Suprapubic skin (tissue), 4 donors: ENCODE measurements at regions not wholly inside any gene's neighbourhood (a gene's known extent, or its start where the extent isn't known, plus 50 kb on each side); places are given as distances from the start of the nearest gene placed in this dataset.

Source experiments
- DNase-seq, 2 donors: peaks; one replicate each; pipeline ENCODE4 v3.0.0-alpha.2; 2019; ENCODE audit warnings: low spot score in 2 of 2
- H3K27ac ChIP-seq: fragments of 200-600 bp; sonication (generic); one replicate; pipeline ENCODE4 v1.5.1; 2019
- H3K27me3 ChIP-seq: fragments of 200-600 bp; sonication (generic); one replicate; pipeline ENCODE4 v1.5.1; 2019
- H3K36me3 ChIP-seq: fragments of 200-600 bp; sonication (generic); one replicate; pipeline ENCODE4 v1.5.1; 2019
- H3K4me1 ChIP-seq: fragments of 200-600 bp; sonication (generic); one replicate; pipeline ENCODE4 v1.5.1; 2019
- H3K4me3 ChIP-seq: fragments of 200-600 bp; sonication (generic); one replicate; pipeline ENCODE4 v1.5.1; 2019; ENCODE audit warnings: mild to moderate bottlenecking
- H3K9me3 ChIP-seq: fragments of 200-600 bp; sonication (generic); one replicate; pipeline ENCODE4 v1.5.1; 2019
- EP300 ChIP-seq: sonication (generic); formaldehyde crosslinking; IDR thresholded peaks from one replicate; pipeline ENCODE4 v1.6.1; 2017; ENCODE audit warnings: antibody characterized with exemption
- POLR2A ChIP-seq, 2 donors: fragments of 450-650 bp; IDR thresholded peaks; one replicate each; pipeline ENCODE4 v1.6.1; 2017; ENCODE audit warnings: antibody characterized with exemption in 2 of 2, mild to moderate bottlenecking in 2 of 2, moderate library complexity in 2 of 2
- POLR2AphosphoS5 ChIP-seq, 3 donors: sonication (generic); formaldehyde crosslinking; IDR thresholded peaks; one replicate each; pipeline ENCODE4 v1.6.1; 2017; ENCODE audit warnings: antibody characterized with exemption in 3 of 3
- WGBS: methylation state at CpG from one replicate; pipeline ENCODE4 v1.1.5; 2018; 5-methylcytosine and 5-hydroxymethylcytosine counted together
- TF ChIP-seq, protein P1 (sequence below), 2 donors: fragments of 200-600 bp in 1 of 2; fragments of 450-650 bp in 1 of 2; sonication (generic) in 1 of 2; IDR thresholded peaks; one replicate each; pipeline ENCODE4 v1.5.1; 2016 to 2019; ENCODE audit warnings: antibody characterized with exemption in 2 of 2, mild to moderate bottlenecking in 1 of 2, moderate library complexity in 1 of 2

DNA sequence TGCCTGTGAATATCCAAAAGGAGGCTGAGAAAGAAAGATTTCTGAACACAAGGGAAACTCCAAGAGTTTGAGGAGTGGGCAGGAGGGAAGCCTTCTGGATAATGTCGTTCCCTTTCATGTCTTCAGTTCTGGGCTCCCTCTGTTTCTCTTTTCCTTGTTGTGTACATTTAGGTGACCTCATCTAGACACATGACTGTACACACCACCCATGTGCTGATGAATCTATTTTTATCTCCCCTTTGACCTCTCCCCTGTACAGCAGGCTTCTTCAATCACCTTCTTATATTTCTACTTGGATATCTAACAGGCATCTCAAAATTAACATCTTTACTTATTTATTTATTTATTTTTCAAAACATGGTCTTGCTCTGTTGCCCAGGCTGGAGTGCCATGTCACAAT, 363.1 kb downstream of the GATA3 start:
- no peaks in the 10 kb centered on the region for H3K4me1 ChIP-seq
- H3K9me3 ChIP-seq: no peaks in the 10 kb centered on the region
- WGBS: 78% methylated on average over 1 of the region's 1 CpG
- no peak for TF ChIP-seq POLR2AphosphoS5 (IDR thresholded peaks at IDR 0.05)
- TF ChIP-seq EP300: no peak
- no peak for TF ChIP-seq POLR2A (IDR thresholded peaks at IDR 0.05)
- TF ChIP-seq, protein P1, sequence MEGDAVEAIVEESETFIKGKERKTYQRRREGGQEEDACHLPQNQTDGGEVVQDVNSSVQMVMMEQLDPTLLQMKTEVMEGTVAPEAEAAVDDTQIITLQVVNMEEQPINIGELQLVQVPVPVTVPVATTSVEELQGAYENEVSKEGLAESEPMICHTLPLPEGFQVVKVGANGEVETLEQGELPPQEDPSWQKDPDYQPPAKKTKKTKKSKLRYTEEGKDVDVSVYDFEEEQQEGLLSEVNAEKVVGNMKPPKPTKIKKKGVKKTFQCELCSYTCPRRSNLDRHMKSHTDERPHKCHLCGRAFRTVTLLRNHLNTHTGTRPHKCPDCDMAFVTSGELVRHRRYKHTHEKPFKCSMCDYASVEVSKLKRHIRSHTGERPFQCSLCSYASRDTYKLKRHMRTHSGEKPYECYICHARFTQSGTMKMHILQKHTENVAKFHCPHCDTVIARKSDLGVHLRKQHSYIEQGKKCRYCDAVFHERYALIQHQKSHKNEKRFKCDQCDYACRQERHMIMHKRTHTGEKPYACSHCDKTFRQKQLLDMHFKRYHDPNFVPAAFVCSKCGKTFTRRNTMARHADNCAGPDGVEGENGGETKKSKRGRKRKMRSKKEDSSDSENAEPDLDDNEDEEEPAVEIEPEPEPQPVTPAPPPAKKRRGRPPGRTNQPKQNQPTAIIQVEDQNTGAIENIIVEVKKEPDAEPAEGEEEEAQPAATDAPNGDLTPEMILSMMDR (IDR thresholded peaks at IDR 0.05): no peak
- H3K36me3 ChIP-seq: no peaks in the 10 kb centered on the region
- H3K27ac ChIP-seq: no peak overlapping the region
- H3K27me3 ChIP-seq: no peaks in the 10 kb centered on the region
- DNase-seq: no peak
- H3K4me3 ChIP-seq: no peak overlapping the region

DNA sequence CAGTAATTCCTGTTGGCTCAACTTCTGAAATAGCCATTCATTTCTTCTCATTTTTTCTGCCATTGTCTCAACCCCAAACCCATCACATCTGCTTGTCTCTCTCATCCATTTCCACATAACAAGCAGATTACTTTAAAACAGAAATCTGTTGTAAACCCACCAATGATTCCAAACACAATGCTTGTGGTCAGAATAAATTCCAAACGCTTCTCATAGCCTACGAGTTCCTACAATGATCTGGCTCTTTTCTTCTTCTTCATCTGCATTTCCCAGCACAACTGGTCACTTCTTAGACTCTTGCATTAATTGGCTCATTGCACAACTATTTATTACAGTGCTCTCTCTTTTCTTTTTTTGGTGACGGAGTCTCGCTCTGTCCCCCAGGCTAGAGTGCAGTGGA, 364.1 kb downstream of the GATA3 start:
- Histone ChIP-seq H3K9me3 (no peaks in the 10 kb centered on the region), H3K4me3 (no peak overlapping the region), H3K4me1 (no peaks in the 10 kb centered on the region), H3K27me3 (no peaks in the 10 kb centered on the region), H3K27ac (no peak overlapping the region), H3K36me3 (no peaks in the 10 kb centered on the region)
- TF ChIP-seq, protein P1 (IDR thresholded peaks at IDR 0.05): no peak
- TF ChIP-seq EP300: no peak
- TF ChIP-seq POLR2AphosphoS5 (IDR thresholded peaks at IDR 0.05): no peak
- no peak for TF ChIP-seq POLR2A (IDR thresholded peaks at IDR 0.05)
- DNase-seq: no peak
- WGBS: 72% methylated on average over 4 of the region's 4 CpGs

DNA sequence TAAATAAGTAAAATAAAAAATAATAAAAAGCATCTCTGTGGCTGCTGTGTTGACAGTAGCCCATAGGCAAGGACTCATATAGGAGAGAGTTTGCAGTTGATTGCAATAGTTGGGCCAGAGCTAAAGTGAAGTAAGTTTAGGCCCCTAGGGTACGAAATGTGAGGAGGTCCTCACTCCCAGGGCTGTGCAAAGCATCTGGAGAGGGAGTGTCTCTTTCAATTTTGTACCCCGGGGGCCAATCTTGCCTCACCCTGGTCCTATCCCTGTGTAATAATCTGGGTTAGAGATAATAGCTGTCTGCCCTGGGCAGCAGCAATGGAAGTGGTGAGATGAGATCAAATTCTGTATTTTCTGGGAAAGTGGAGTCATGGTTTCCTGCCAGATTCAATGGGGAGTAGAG, 365.7 kb downstream of the GATA3 start:
- WGBS: 79% methylated on average over 2 of the region's 2 CpGs
- Histone ChIP-seq H3K27ac (no peak overlapping the region), H3K36me3 (no peaks in the 10 kb centered on the region), H3K4me1 (no peaks in the 10 kb centered on the region), H3K27me3 (no peaks in the 10 kb centered on the region), H3K4me3 (no peak overlapping the region), H3K9me3 (no peaks in the 10 kb centered on the region)
- no peak for DNase-seq
- TF ChIP-seq POLR2A (IDR thresholded peaks at IDR 0.05) (no peak), POLR2AphosphoS5 (IDR thresholded peaks at IDR 0.05) (no peak), EP300 (no peak)
- TF ChIP-seq, protein P1 (IDR thresholded peaks at IDR 0.05): no peak

DNA sequence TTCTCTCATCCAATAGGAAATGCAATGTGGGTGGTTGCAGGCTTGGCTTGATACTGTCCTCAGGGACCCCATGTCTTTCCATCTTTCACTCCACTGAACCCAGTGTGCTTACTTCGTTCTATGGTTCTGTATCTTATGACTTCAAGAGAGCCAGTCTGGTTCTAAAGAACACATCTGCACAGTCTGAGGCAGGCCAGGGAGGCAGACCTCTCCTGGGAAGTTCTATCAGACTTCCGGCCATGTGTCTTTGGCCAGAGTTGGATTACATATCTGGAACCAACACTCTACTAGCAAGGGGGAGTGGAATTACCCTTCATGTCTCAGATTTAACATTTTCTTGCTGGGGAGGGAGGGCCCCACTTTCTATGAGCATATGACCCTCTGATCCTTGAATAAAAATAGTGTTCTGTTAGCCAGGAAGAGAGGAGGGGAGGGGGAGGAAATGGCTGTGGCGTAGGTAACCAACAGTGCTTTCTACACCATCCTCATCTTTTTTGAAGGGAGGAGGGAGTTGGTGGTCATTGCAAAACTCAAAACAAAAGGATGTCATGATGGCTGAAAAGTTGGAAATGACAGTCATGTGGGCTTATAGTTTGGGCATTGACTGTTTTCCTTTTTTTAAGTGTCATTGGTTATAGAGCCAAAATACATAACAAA, 370.2 kb downstream of the GATA3 start:
- H3K27ac ChIP-seq: no peak overlapping the region
- no peaks in the 10 kb centered on the region for H3K27me3 ChIP-seq
- no peaks in the 10 kb centered on the region for H3K36me3 ChIP-seq
- WGBS: 65% methylated on average over 3 of the region's 3 CpGs
- H3K4me1 ChIP-seq: no peaks in the 10 kb centered on the region
- TF ChIP-seq POLR2AphosphoS5 (IDR thresholded peaks at IDR 0.05) (no peak), EP300 (no peak), POLR2A (IDR thresholded peaks at IDR 0.05) (no peak)
- TF ChIP-seq, protein P1 (IDR thresholded peaks at IDR 0.05): no peak
- DNase-seq: no peak
- no peaks in the 10 kb centered on the region for H3K9me3 ChIP-seq
- no peak overlapping the region for H3K4me3 ChIP-seq

DNA sequence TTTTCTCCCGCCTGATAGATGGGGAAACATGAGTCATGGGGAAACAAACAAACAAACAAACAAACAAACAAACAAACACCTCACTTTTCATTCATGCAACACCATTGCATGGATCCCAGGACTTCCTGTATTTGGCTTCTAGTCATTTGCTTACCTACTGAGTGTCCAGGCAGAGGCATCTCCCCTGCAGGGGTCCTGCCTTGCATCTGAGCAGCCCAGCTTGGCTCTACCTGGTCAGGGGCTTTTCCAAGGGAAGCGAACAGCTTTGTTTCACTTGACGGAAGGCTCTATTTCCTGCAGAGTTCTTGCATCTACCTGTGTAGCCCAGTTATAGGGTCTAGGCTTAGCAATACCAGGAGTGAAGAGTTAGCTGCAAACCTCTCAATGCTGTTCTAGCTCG, 374.2 kb downstream of the GATA3 start:
- no peaks in the 10 kb centered on the region for H3K36me3 ChIP-seq
- H3K4me1 ChIP-seq: peaks cover 7% of the 10 kb centered on the region
- H3K9me3 ChIP-seq: no peaks in the 10 kb centered on the region
- no peak overlapping the region for H3K4me3 ChIP-seq
- no peak for DNase-seq
- H3K27ac ChIP-seq: no peak overlapping the region
- H3K27me3 ChIP-seq: no peaks in the 10 kb centered on the region
- WGBS: 90% methylated on average over 4 of the region's 4 CpGs
- TF ChIP-seq, protein P1 (IDR thresholded peaks at IDR 0.05): no peak
- TF ChIP-seq EP300 (no peak), POLR2A (IDR thresholded peaks at IDR 0.05) (no peak), POLR2AphosphoS5 (IDR thresholded peaks at IDR 0.05) (no peak)
